ENCODE measurements at regions not wholly inside any gene's neighbourhood (a gene's known extent, or its start where the extent isn't known, plus 50 kb on each side); places are given as distances from the start of the nearest gene placed in this dataset.

GRCh38 chr10:78865538-78865875 is 203.3 kb upstream of the ZMIZ1 start:
- DNase-seq (no peak), FAIRE-seq (no peak)
- H3K9me3 ChIP-seq (ENCODE audit: control insufficient read depth in 2 of 2, insufficient read depth in 1 of 2, low read depth in 1 of 2, low read length in 1 of 2): no peaks in the 10 kb centered on the region
- no peak overlapping the region for H3K4me3 ChIP-seq (ENCODE audit: low read depth in 1 of 3, low read length in 3 of 3)
- WGBS, 3 donors: 57 to 74% (median 58%) methylated on average over 4 of the region's 4 CpGs
- no peak overlapping the region for H3K27ac ChIP-seq (ENCODE audit: low read depth in 1 of 3, low read length in 2 of 3)
- peaks cover 0 to 2% (median 0%) of the 10 kb centered on the region in 3 donors for H3K27me3 ChIP-seq (ENCODE audit: control insufficient read depth in 3 of 3, insufficient read depth in 3 of 3, low read length in 3 of 3)
- no peaks in the 10 kb centered on the region for H3K4me1 ChIP-seq (ENCODE audit: control insufficient read depth in 3 of 3, insufficient read depth in 2 of 3, low read depth in 1 of 3, low read length in 2 of 3)
- H3K36me3 ChIP-seq (ENCODE audit: control insufficient read depth in 3 of 3, insufficient read depth in 2 of 3, low read depth in 1 of 3, low read length in 3 of 3): no peaks in the 10 kb centered on the region

GRCh38 chr10:78865931-78866717 is 202.6 kb upstream of the ZMIZ1 start:
- Histone ChIP-seq H3K4me1 (ENCODE audit: control insufficient read depth in 3 of 3, insufficient read depth in 2 of 3, low read depth in 1 of 3, low read length in 2 of 3) (no peaks in the 10 kb centered on the region), H3K36me3 (ENCODE audit: control insufficient read depth in 3 of 3, insufficient read depth in 2 of 3, low read depth in 1 of 3, low read length in 3 of 3) (no peaks in the 10 kb centered on the region), H3K27ac (ENCODE audit: low read depth in 1 of 3, low read length in 2 of 3) (no peak overlapping the region), H3K4me3 (ENCODE audit: low read depth in 1 of 3, low read length in 3 of 3) (no peak overlapping the region), H3K27me3 (ENCODE audit: control insufficient read depth in 3 of 3, insufficient read depth in 3 of 3, low read length in 3 of 3) (peaks cover 0 to 2% (median 0%) of the 10 kb centered on the region in 3 donors), H3K9me3 (ENCODE audit: control insufficient read depth in 2 of 2, insufficient read depth in 1 of 2, low read depth in 1 of 2, low read length in 1 of 2) (no peaks in the 10 kb centered on the region)
- FAIRE-seq (no peak), DNase-seq (no peak)
- 74 to 86% (median 77%) methylated on average over 12 of the region's 12 CpGs for WGBS, 3 donors

DNA sequence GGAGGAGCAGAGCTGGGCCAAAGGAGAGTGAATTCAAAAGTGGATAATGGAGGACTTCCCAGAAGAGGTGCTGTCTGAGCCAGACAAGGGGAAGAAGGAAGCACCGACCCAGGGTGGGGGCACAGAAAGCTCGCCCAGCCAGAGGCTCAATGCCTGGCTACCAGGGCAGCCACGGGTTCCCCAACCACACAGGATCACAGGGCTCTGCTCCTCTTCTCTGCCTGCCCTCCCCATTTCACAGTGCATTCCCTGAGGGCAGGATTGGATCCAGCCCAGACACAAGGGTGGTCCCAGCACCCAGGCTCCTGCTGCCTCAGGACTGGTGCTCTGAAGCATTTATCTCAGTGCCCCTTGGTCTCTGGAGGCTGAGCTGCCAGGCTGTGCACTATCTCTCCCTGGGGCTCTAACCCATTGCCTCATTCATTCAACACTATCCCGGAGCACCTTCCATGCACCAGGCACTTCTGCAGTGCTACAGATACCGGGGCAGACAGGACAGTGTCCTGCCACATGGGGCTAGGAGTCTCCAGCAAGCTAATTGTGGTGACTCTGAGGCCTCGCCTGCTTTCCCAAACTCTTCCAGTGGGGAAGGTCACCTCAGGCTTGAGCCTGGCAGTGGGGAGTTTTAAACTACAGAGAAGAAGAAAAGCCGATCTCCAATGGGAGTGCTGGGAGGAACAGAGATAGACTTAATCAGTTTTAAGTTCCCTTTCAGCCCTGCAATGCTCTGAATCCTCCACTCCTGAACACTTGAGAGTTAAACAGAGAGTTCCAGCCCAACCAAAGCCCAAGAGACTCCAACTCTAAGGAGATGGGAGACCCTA is 201.8 kb upstream of the ZMIZ1 start:
- no peak for DNase-seq
- Histone ChIP-seq H3K9me3 (ENCODE audit: control insufficient read depth in 2 of 2, insufficient read depth in 1 of 2, low read depth in 1 of 2, low read length in 1 of 2) (no peaks in the 10 kb centered on the region), H3K4me1 (ENCODE audit: control insufficient read depth in 3 of 3, insufficient read depth in 2 of 3, low read depth in 1 of 3, low read length in 2 of 3) (no peaks in the 10 kb centered on the region), H3K27ac (ENCODE audit: low read depth in 1 of 3, low read length in 2 of 3) (no peak overlapping the region), H3K4me3 (ENCODE audit: low read depth in 1 of 3, low read length in 3 of 3) (no peak overlapping the region), H3K27me3 (ENCODE audit: control insufficient read depth in 3 of 3, insufficient read depth in 3 of 3, low read length in 3 of 3) (peaks cover 0 to 2% (median 0%) of the 10 kb centered on the region in 3 donors), H3K36me3 (ENCODE audit: control insufficient read depth in 3 of 3, insufficient read depth in 2 of 3, low read depth in 1 of 3, low read length in 3 of 3) (no peaks in the 10 kb centered on the region)
- 81 to 89% (median 84%) methylated on average over 7 of the region's 7 CpGs for WGBS, 3 donors
- no peak for FAIRE-seq

DNA sequence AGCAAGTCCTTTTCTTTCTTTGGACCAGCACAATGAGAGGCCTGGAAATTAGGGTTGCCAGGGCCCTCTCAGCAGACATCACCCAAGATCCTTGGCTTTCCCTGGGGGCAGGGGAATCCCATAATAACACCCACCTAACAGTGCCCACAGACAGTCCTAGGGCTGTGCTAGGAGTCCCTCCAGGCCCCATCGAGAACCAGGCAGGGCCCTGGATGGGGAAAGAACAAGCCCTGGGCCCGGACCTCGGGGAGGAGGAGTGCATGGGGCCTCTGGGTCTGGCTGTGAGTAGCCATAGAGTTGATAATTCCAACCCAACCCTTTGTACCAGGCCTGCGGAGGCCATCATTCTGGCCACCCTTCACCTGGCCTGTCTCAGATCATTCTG is 201.2 kb upstream of the ZMIZ1 start:
- no peak for FAIRE-seq
- no peaks in the 10 kb centered on the region for H3K36me3 ChIP-seq (ENCODE audit: control insufficient read depth in 3 of 3, insufficient read depth in 2 of 3, low read depth in 1 of 3, low read length in 3 of 3)
- H3K27ac ChIP-seq (ENCODE audit: low read depth in 1 of 3, low read length in 2 of 3): no peak overlapping the region
- no peaks in the 10 kb centered on the region for H3K4me1 ChIP-seq (ENCODE audit: control insufficient read depth in 3 of 3, insufficient read depth in 2 of 3, low read depth in 1 of 3, low read length in 2 of 3)
- no peak for DNase-seq
- WGBS, 3 donors: 78 to 84% (median 83%) methylated on average over 3 to 4 of the region's 4 CpGs
- peaks cover 0 to 2% (median 0%) of the 10 kb centered on the region in 3 donors for H3K27me3 ChIP-seq (ENCODE audit: control insufficient read depth in 3 of 3, insufficient read depth in 3 of 3, low read length in 3 of 3)
- H3K9me3 ChIP-seq (ENCODE audit: control insufficient read depth in 2 of 2, insufficient read depth in 1 of 2, low read depth in 1 of 2, low read length in 1 of 2): no peaks in the 10 kb centered on the region
- no peak overlapping the region for H3K4me3 ChIP-seq (ENCODE audit: low read depth in 1 of 3, low read length in 3 of 3)

GRCh38 chr10:78868048-78868447 is 200.7 kb upstream of the ZMIZ1 start:
- no peak for FAIRE-seq
- WGBS, 3 donors: 89% methylated on average over 3 of the region's 3 CpGs

GRCh38 chr10:78868456-78868855 is 200.3 kb upstream of the ZMIZ1 start:
- no peak for DNase-seq
- H3K36me3 ChIP-seq (ENCODE audit: control insufficient read depth in 3 of 3, insufficient read depth in 2 of 3, low read depth in 1 of 3, low read length in 3 of 3): no peaks in the 10 kb centered on the region
- H3K4me3 ChIP-seq (ENCODE audit: low read depth in 1 of 3, low read length in 3 of 3): no peak overlapping the region
- H3K27me3 ChIP-seq (ENCODE audit: control insufficient read depth in 3 of 3, insufficient read depth in 3 of 3, low read length in 3 of 3): peaks cover 0 to 2% (median 0%) of the 10 kb centered on the region in 3 donors
- no peak for FAIRE-seq
- H3K4me1 ChIP-seq (ENCODE audit: control insufficient read depth in 3 of 3, insufficient read depth in 2 of 3, low read depth in 1 of 3, low read length in 2 of 3): no peaks in the 10 kb centered on the region
- WGBS, 3 donors: 86 to 93% (median 91%) methylated on average over 5 of the region's 5 CpGs
- H3K9me3 ChIP-seq (ENCODE audit: control insufficient read depth in 2 of 2, insufficient read depth in 1 of 2, low read depth in 1 of 2, low read length in 1 of 2): no peaks in the 10 kb centered on the region
- H3K27ac ChIP-seq (ENCODE audit: low read depth in 1 of 3, low read length in 2 of 3): no peak overlapping the region

More at GRCh38 chr10:78868048-78868447, 200.7 kb upstream of the ZMIZ1 start:
- no peak overlapping the region for H3K27ac ChIP-seq (ENCODE audit: low read depth in 1 of 3, low read length in 2 of 3)
- H3K27me3 ChIP-seq (ENCODE audit: control insufficient read depth in 3 of 3, insufficient read depth in 3 of 3, low read length in 3 of 3): peaks cover 0 to 2% (median 0%) of the 10 kb centered on the region in 3 donors
- no peaks in the 10 kb centered on the region for H3K4me1 ChIP-seq (ENCODE audit: control insufficient read depth in 3 of 3, insufficient read depth in 2 of 3, low read depth in 1 of 3, low read length in 2 of 3)
- no peak for DNase-seq
- no peak overlapping the region for H3K4me3 ChIP-seq (ENCODE audit: low read depth in 1 of 3, low read length in 3 of 3)
- no peaks in the 10 kb centered on the region for H3K9me3 ChIP-seq (ENCODE audit: control insufficient read depth in 2 of 2, insufficient read depth in 1 of 2, low read depth in 1 of 2, low read length in 1 of 2)
- H3K36me3 ChIP-seq (ENCODE audit: control insufficient read depth in 3 of 3, insufficient read depth in 2 of 3, low read depth in 1 of 3, low read length in 3 of 3): no peaks in the 10 kb centered on the region

- Histone ChIP-seq H3K27ac (ENCODE audit: low read depth in 1 of 3, low read length in 2 of 3) (no peak overlapping the region), H3K9me3 (ENCODE audit: control insufficient read depth in 2 of 2, insufficient read depth in 1 of 2, low read depth in 1 of 2, low read length in 1 of 2) (no peaks in the 10 kb centered on the region), H3K27me3 (ENCODE audit: control insufficient read depth in 3 of 3, insufficient read depth in 3 of 3, low read length in 3 of 3) (peaks cover 0 to 2% (median 0%) of the 10 kb centered on the region in 3 donors), H3K4me3 (ENCODE audit: low read depth in 1 of 3, low read length in 3 of 3) (no peak overlapping the region), H3K36me3 (ENCODE audit: control insufficient read depth in 3 of 3, insufficient read depth in 2 of 3, low read depth in 1 of 3, low read length in 3 of 3) (no peaks in the 10 kb centered on the region), H3K4me1 (ENCODE audit: control insufficient read depth in 3 of 3, insufficient read depth in 2 of 3, low read depth in 1 of 3, low read length in 2 of 3) (no peaks in the 10 kb centered on the region)
- FAIRE-seq (no peak), DNase-seq (no peak)
- 89 to 92% (median 91%) methylated on average over 7 of the region's 7 CpGs for WGBS, 3 donors
Measured at GRCh38 chr10:78868861-78869260, 199.9 kb upstream of the ZMIZ1 start.

- peaks cover 0 to 2% (median 0%) of the 10 kb centered on the region in 3 donors for H3K27me3 ChIP-seq (ENCODE audit: control insufficient read depth in 3 of 3, insufficient read depth in 3 of 3, low read length in 3 of 3)
- H3K36me3 ChIP-seq (ENCODE audit: control insufficient read depth in 3 of 3, insufficient read depth in 2 of 3, low read depth in 1 of 3, low read length in 3 of 3): no peaks in the 10 kb centered on the region
- H3K4me3 ChIP-seq (ENCODE audit: low read depth in 1 of 3, low read length in 3 of 3): no peak overlapping the region
- H3K9me3 ChIP-seq (ENCODE audit: control insufficient read depth in 2 of 2, insufficient read depth in 1 of 2, low read depth in 1 of 2, low read length in 1 of 2): no peaks in the 10 kb centered on the region
- H3K4me1 ChIP-seq (ENCODE audit: control insufficient read depth in 3 of 3, insufficient read depth in 2 of 3, low read depth in 1 of 3, low read length in 2 of 3): no peaks in the 10 kb centered on the region
- 71 to 82% (median 74%) methylated on average over 23 of the region's 23 CpGs for WGBS, 3 donors
- no peak for DNase-seq
- H3K27ac ChIP-seq (ENCODE audit: low read depth in 1 of 3, low read length in 2 of 3): no peak overlapping the region
- no peak for FAIRE-seq
Measured at GRCh38 chr10:78869508-78870454, 199.0 kb upstream of the ZMIZ1 start.
